Left lung (tissue), 4 donors: ENCODE measurements at regions not wholly inside any gene's neighbourhood (a gene's known extent, or its start where the extent isn't known, plus 50 kb on each side); places are given as distances from the start of the nearest gene placed in this dataset.

Source experiments
- ATAC-seq: fragments of 200-7000 bp; cut with Tn5 transposase; one replicate; pipeline ENCODE4 v1.9.1; 2020; ENCODE audit warnings: moderate library complexity
- DNase-seq, 4 donors: peaks; one replicate each; pipeline ENCODE4 v3.0.0-alpha.2; 2013 to 2020
- H3K27ac ChIP-seq, 2 donors: fragments of 200-600 bp; sonication (generic) in 1 of 2; one replicate each; pipeline versions ENCODE4 v1.5.0 to v1.8.0; 2020 to 2021
- H3K27me3 ChIP-seq, 2 donors: fragments of 200-600 bp; sonication (generic) in 1 of 2; one replicate each; pipeline versions ENCODE4 v1.5.0 to v1.8.0; 2020 to 2021
- H3K36me3 ChIP-seq, 2 donors: fragments of 200-600 bp; sonication (generic) in 1 of 2; one replicate each; pipeline versions ENCODE4 v1.5.0 to v1.8.0; 2020 to 2021
- H3K4me1 ChIP-seq, 2 donors: fragments of 200-600 bp; one replicate each; pipeline ENCODE4 v1.8.0; 2021
- H3K4me3 ChIP-seq, 2 donors: fragments of 200-600 bp; sonication (generic) in 1 of 2; one replicate each; pipeline versions ENCODE4 v1.5.0 to v1.8.0; 2020 to 2021; ENCODE audit warnings: mild to moderate bottlenecking in 1 of 2
- H3K9me3 ChIP-seq, 2 donors: fragments of 200-600 bp; sonication (generic) in 1 of 2; one replicate each; pipeline versions ENCODE4 v1.5.0 to v1.8.0; 2020 to 2021
- CTCF ChIP-seq, 2 donors: fragments of 200-600 bp; sonication (generic) in 1 of 2; IDR thresholded peaks; one replicate each; pipeline versions ENCODE4 v1.5.0 to v1.8.0; 2021; ENCODE audit warnings: antibody characterized with exemption in 2 of 2
- intact Hi-C, 2 donors: fragments of 100-400 bp; cut with DNase I; formaldehyde crosslinking; loops; one replicate each; pipeline versions ENCODE4 v1.11.2 to v1.14.2; 2022
- donor health status: DM: no; HTN: yes; CAD: no.
- donor health status: DM: no; HTN: no; CAD: no.

- no peak overlapping the region for H3K4me3 ChIP-seq
- H3K9me3 ChIP-seq, result peaks cover 0 to under 1% of the 10 kb centered on the region in 2 donors
- TF ChIP-seq CTCF (IDR thresholded peaks at IDR 0.05), result no peak
- DNase-seq (no peak), ATAC-seq (no peak)
- H3K36me3 ChIP-seq, result no peaks in the 10 kb centered on the region
- no peaks in the 10 kb centered on the region for H3K4me1 ChIP-seq
- H3K27ac ChIP-seq, result no peak overlapping the region
- H3K27me3 ChIP-seq, result no peaks in the 10 kb centered on the region
- intact Hi-C loops, result no loop called here
Observed at GRCh38 chr2:3940661-3941060, 237.3 kb downstream of the DCDC2C start.

GRCh38 chr2:3942841-3943240, 239.5 kb downstream of the DCDC2C start:
- no peaks in the 10 kb centered on the region for H3K36me3 ChIP-seq
- no peak for ATAC-seq
- no peak overlapping the region for H3K27ac ChIP-seq
- DNase-seq, result no peak
- TF ChIP-seq CTCF (IDR thresholded peaks at IDR 0.05), result no peak
- H3K4me1 ChIP-seq, result no peaks in the 10 kb centered on the region
- H3K9me3 ChIP-seq, result no peaks in the 10 kb centered on the region
- H3K27me3 ChIP-seq, result no peaks in the 10 kb centered on the region
- H3K4me3 ChIP-seq, result no peak overlapping the region
- intact Hi-C loops, result no loop called here

GRCh38 chr2:3944071-3944470, 240.7 kb downstream of the DCDC2C start:
- no peak for DNase-seq
- no peaks in the 10 kb centered on the region for H3K27me3 ChIP-seq
- H3K27ac ChIP-seq, result no peak overlapping the region
- no peak for TF ChIP-seq CTCF (IDR thresholded peaks at IDR 0.05)
- no peak for ATAC-seq
- intact Hi-C loops, result no loop called here
- no peaks in the 10 kb centered on the region for H3K4me1 ChIP-seq
- H3K36me3 ChIP-seq, result no peaks in the 10 kb centered on the region
- no peak overlapping the region for H3K4me3 ChIP-seq
- H3K9me3 ChIP-seq, result no peaks in the 10 kb centered on the region

GRCh38 chr2:3944841-3945240, 241.5 kb downstream of the DCDC2C start:
- Histone ChIP-seq H3K27me3 (no peaks in the 10 kb centered on the region), H3K36me3 (no peaks in the 10 kb centered on the region), H3K9me3 (no peaks in the 10 kb centered on the region), H3K4me3 (no peak overlapping the region), H3K4me1 (no peaks in the 10 kb centered on the region), H3K27ac (no peak overlapping the region)
- ATAC-seq (no peak), DNase-seq (no peak)
- no peak for TF ChIP-seq CTCF (IDR thresholded peaks at IDR 0.05)
- intact Hi-C loops, result no loop called here

GRCh38 chr2:3948191-3948590, 244.8 kb downstream of the DCDC2C start:
- no peak for DNase-seq
- Histone ChIP-seq H3K4me1 (no peaks in the 10 kb centered on the region), H3K27me3 (no peaks in the 10 kb centered on the region), H3K36me3 (no peaks in the 10 kb centered on the region), H3K27ac (no peak overlapping the region), H3K9me3 (peaks cover 0 to 13% of the 10 kb centered on the region in 2 donors), H3K4me3 (no peak overlapping the region)
- intact Hi-C loops, result no loop called here
- no peak for TF ChIP-seq CTCF (IDR thresholded peaks at IDR 0.05)
- ATAC-seq, result no peak
